Liver (tissue), 7 donors: ENCODE measurements at regions not wholly inside any gene's neighbourhood (a gene's known extent, or its start where the extent isn't known, plus 50 kb on each side); places are given as distances from the start of the nearest gene placed in this dataset.

Source experiments
- DNase-seq: peaks from one replicate; pipeline ENCODE4 v3.0.0-alpha.2; 2017; ENCODE audit warnings: low spot score
- H3K27ac ChIP-seq, 2 donors: one replicate each; pipeline ENCODE4 v1.7.0; 2013; ENCODE audit warnings: inconsistent platforms in 2 of 2, low read length in 2 of 2, control low read depth in 1 of 2, low read depth in 1 of 2, mild to moderate bottlenecking in 1 of 2
- H3K27me3 ChIP-seq, 4 donors: one replicate each; pipeline versions ENCODE4 v1.6.1 to v1.7.0; 2013; ENCODE audit warnings: low read length in 3 of 4, inconsistent platforms in 1 of 4, mild to moderate bottlenecking in 1 of 4, moderate library complexity in 1 of 4; ENCODE audit not compliant: control insufficient read depth in 4 of 4, insufficient read depth in 4 of 4
- H3K36me3 ChIP-seq, 4 donors: one replicate each; pipeline versions ENCODE4 v1.6.1 to v1.7.0; 2013; ENCODE audit warnings: low read length in 3 of 4, mild to moderate bottlenecking in 3 of 4, low read depth in 1 of 4, moderate library complexity in 1 of 4; ENCODE audit not compliant: control insufficient read depth in 4 of 4, insufficient read depth in 3 of 4
- H3K4me1 ChIP-seq, 4 donors: one replicate each; pipeline versions ENCODE4 v1.6.1 to v1.7.0; 2013; ENCODE audit warnings: low read length in 3 of 4, mild to moderate bottlenecking in 3 of 4, moderate library complexity in 1 of 4; ENCODE audit not compliant: control insufficient read depth in 4 of 4, insufficient read depth in 4 of 4
- H3K4me3 ChIP-seq, 3 donors: one replicate each; pipeline versions ENCODE4 v1.6.1 to v1.7.0; 2013; ENCODE audit warnings: low read length in 3 of 3, control low read depth in 1 of 3, low read depth in 1 of 3, mild to moderate bottlenecking in 1 of 3
- H3K9ac ChIP-seq, 2 donors: one replicate each; pipeline ENCODE4 v1.7.0; 2013; ENCODE audit warnings: low read length in 2 of 2, mild to moderate bottlenecking in 2 of 2, moderate library complexity in 2 of 2, control low read depth in 1 of 2, low read depth in 1 of 2
- H3K9me3 ChIP-seq, 4 donors: one replicate each; pipeline versions ENCODE4 v1.6.1 to v1.7.0; 2013; ENCODE audit warnings: low read length in 3 of 4; ENCODE audit not compliant: control insufficient read depth in 4 of 4
- FOXA1 ChIP-seq: IDR thresholded peaks from 2 replicates; pipeline ENCODE4 v1.6.1; 2016; ENCODE audit warnings: antibody characterized with exemption
- FOXA2 ChIP-seq: IDR thresholded peaks from 2 replicates; pipeline ENCODE4 v1.6.1; 2016; ENCODE audit warnings: antibody characterized with exemption
- HNF4A ChIP-seq, 2 donors: conservative IDR thresholded peaks; 2 replicates each; pipeline ENCODE4 v1.6.1; 2016; ENCODE audit warnings: antibody characterized with exemption in 2 of 2, mild to moderate bottlenecking in 2 of 2
- JUND ChIP-seq, 2 donors: IDR thresholded peaks; 2 replicates each; pipeline ENCODE4 v1.6.1; 2016; ENCODE audit warnings: antibody characterized with exemption in 2 of 2
- NR2F2 ChIP-seq: IDR thresholded peaks from 2 replicates; pipeline ENCODE4 v1.6.1; 2016; ENCODE audit warnings: antibody characterized with exemption
- RXRA ChIP-seq, 2 donors: IDR thresholded peaks; 2 replicates each; pipeline ENCODE4 v1.6.1; 2017 to 2018; ENCODE audit warnings: antibody characterized with exemption in 2 of 2, mild to moderate bottlenecking in 1 of 2
- TAF1 ChIP-seq: conservative IDR thresholded peaks from 2 replicates; pipeline ENCODE4 v1.6.1; 2016; ENCODE audit warnings: antibody characterized with exemption, mild to moderate bottlenecking
- WGBS: extraction: QIAGEN DNeasy Blood & Tissue Kit; methylation state at CpG from one replicate; pipeline ENCODE4 v1.1.7; 2013; 5-methylcytosine and 5-hydroxymethylcytosine counted together
- TF ChIP-seq, protein P1 (sequence below): IDR thresholded peaks from 2 replicates; pipeline ENCODE4 v1.6.1; 2016; ENCODE audit warnings: antibody characterized with exemption, mild to moderate bottlenecking
- TF ChIP-seq, protein P2 (sequence below): IDR thresholded peaks from 2 replicates; pipeline ENCODE4 v1.6.1; 2016; ENCODE audit warnings: antibody characterized with exemption
- TF ChIP-seq, protein P3 (sequence below): IDR thresholded peaks from 2 replicates; pipeline ENCODE4 v1.6.1; 2016; ENCODE audit warnings: antibody characterized with exemption
- TF ChIP-seq, protein P4 (sequence below): IDR thresholded peaks from 2 replicates; pipeline ENCODE4 v1.6.1; 2016; ENCODE audit warnings: antibody characterized with exemption
- donor health status: healthy.
- donor health status: healthy.
- donor health status: healthy.
- donor health status: healthy.

DNA sequence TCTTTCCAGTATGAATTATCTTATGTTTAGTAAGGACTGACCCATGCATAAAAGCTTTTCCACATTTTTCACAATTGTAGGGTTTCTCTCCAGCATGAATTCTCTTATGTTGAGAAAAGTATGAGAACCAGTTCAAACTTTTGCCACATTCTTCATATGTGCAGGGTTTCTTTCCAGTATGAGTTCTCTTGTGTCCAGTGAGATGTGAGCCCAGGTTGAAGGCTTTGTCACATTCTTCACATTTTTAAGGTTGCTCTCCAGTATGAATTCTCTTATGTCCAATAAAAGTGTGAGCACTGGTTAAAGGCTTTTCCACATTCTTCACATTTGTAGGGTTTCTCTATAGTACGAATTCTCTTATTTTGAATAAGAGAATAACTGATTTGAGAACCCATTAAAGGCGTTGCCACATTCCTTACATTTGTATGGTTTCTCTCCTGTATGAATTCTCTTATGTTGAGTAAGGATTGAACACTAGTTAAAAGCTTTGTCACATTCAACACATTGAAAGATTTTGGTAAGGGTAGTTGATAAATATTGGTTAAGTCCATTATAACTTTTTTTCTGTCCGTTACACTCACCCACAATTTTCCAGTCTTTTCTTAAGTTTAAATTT is 911.0 kb upstream of the ZNF722 start:
- H3K27me3 ChIP-seq: no peaks in the 10 kb centered on the region
- 59% methylated on average over 3 of the region's 3 CpGs for WGBS
- peaks cover 15 to 47% (median 20%) of the 10 kb centered on the region in 4 donors for H3K9me3 ChIP-seq
- no peak overlapping the region for H3K27ac ChIP-seq
- TF ChIP-seq FOXA2 (no peak), TAF1 (no peak), JUND (IDR thresholded peaks at IDR 0.05) (no peak), RXRA (IDR thresholded peaks at IDR 0.05) (no peak), FOXA1 (no peak), HNF4A (conservative IDR thresholded peaks at IDR 0.05) (no peak)
- TF ChIP-seq, protein P1, sequence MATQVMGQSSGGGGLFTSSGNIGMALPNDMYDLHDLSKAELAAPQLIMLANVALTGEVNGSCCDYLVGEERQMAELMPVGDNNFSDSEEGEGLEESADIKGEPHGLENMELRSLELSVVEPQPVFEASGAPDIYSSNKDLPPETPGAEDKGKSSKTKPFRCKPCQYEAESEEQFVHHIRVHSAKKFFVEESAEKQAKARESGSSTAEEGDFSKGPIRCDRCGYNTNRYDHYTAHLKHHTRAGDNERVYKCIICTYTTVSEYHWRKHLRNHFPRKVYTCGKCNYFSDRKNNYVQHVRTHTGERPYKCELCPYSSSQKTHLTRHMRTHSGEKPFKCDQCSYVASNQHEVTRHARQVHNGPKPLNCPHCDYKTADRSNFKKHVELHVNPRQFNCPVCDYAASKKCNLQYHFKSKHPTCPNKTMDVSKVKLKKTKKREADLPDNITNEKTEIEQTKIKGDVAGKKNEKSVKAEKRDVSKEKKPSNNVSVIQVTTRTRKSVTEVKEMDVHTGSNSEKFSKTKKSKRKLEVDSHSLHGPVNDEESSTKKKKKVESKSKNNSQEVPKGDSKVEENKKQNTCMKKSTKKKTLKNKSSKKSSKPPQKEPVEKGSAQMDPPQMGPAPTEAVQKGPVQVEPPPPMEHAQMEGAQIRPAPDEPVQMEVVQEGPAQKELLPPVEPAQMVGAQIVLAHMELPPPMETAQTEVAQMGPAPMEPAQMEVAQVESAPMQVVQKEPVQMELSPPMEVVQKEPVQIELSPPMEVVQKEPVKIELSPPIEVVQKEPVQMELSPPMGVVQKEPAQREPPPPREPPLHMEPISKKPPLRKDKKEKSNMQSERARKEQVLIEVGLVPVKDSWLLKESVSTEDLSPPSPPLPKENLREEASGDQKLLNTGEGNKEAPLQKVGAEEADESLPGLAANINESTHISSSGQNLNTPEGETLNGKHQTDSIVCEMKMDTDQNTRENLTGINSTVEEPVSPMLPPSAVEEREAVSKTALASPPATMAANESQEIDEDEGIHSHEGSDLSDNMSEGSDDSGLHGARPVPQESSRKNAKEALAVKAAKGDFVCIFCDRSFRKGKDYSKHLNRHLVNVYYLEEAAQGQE: no peak
- TF ChIP-seq, protein P2, sequence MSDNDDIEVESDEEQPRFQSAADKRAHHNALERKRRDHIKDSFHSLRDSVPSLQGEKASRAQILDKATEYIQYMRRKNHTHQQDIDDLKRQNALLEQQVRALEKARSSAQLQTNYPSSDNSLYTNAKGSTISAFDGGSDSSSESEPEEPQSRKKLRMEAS: no peak
- DNase-seq: no peak
- H3K4me1 ChIP-seq: no peaks in the 10 kb centered on the region
- no peaks in the 10 kb centered on the region for H3K36me3 ChIP-seq
- H3K4me3 ChIP-seq: peak overlapping the region in 2 of 3 donors; percentile 9 to 13
- H3K9ac ChIP-seq: no peak overlapping the region

DNA sequence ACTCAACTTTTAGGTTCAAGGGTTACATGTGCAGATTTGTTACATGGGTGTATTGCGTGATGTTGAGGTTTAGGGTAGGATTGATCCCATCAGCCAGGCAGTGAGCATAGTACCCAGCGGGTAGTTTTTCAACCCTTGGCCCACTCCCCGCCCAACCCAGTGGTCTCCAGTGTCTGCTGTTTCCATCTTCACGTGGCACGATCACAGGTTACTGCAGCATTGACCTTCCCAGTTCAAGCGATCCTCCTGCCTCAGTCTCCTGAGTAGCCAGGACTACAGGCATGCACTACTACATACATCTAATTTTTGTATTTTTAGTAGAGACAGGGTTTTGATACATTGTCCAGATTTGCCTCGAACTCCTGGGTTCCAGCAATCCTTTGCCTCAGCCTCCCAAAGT is 905.7 kb upstream of the ZNF722 start:
- no peak overlapping the region for H3K27ac ChIP-seq
- H3K4me1 ChIP-seq: no peaks in the 10 kb centered on the region
- H3K36me3 ChIP-seq: no peaks in the 10 kb centered on the region
- H3K9ac ChIP-seq: no peak overlapping the region
- 71% methylated on average over 7 of the region's 7 CpGs for WGBS
- H3K4me3 ChIP-seq: no peak overlapping the region
- no peak for DNase-seq
- TF ChIP-seq, protein P3, sequence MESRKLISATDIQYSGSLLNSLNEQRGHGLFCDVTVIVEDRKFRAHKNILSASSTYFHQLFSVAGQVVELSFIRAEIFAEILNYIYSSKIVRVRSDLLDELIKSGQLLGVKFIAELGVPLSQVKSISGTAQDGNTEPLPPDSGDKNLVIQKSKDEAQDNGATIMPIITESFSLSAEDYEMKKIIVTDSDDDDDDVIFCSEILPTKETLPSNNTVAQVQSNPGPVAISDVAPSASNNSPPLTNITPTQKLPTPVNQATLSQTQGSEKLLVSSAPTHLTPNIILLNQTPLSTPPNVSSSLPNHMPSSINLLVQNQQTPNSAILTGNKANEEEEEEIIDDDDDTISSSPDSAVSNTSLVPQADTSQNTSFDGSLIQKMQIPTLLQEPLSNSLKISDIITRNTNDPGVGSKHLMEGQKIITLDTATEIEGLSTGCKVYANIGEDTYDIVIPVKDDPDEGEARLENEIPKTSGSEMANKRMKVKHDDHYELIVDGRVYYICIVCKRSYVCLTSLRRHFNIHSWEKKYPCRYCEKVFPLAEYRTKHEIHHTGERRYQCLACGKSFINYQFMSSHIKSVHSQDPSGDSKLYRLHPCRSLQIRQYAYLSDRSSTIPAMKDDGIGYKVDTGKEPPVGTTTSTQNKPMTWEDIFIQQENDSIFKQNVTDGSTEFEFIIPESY: no peak
- TF ChIP-seq, protein P4, sequence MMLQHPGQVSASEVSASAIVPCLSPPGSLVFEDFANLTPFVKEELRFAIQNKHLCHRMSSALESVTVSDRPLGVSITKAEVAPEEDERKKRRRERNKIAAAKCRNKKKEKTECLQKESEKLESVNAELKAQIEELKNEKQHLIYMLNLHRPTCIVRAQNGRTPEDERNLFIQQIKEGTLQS: no peak
- TF ChIP-seq NR2F2 (no peak), RXRA (IDR thresholded peaks at IDR 0.05) (no peak), FOXA2 (no peak), JUND (IDR thresholded peaks at IDR 0.05) (no peak)
- TF ChIP-seq, protein P1: no peak
- TF ChIP-seq, protein P2: no peak
- peaks cover under 1 to 26% (median 12%) of the 10 kb centered on the region in 4 donors for H3K9me3 ChIP-seq
- no peaks in the 10 kb centered on the region for H3K27me3 ChIP-seq
